Type B pancreatic cell (in vitro differentiated cells): ENCODE measurements at regions not wholly inside any gene's neighbourhood (a gene's known extent, or its start where the extent isn't known, plus 50 kb on each side); places are given as distances from the start of the nearest gene placed in this dataset.
A peak's percentile ranks its signal among the peaks of the same experiment; 100 is the strongest.

Experiments used
- DNase-seq: peaks from one replicate; pipeline ENCODE4 v3.0.0; 2021; ENCODE audit warnings: mixed read lengths; ENCODE audit not compliant: unreplicated experiment; ENCODE audit errors: extremely low spot score
- H3K27ac Mint-ChIP-seq: 2 replicates; pipeline ENCODE4 v1.8.0; 2021; ENCODE audit warnings: mild to moderate bottlenecking, mixed read lengths
- H3K27me3 Mint-ChIP-seq: 2 replicates; pipeline ENCODE4 v1.8.0; 2021; ENCODE audit warnings: mixed read lengths
- H3K36me3 Mint-ChIP-seq: 2 replicates; pipeline ENCODE4 v1.8.0; 2021; ENCODE audit warnings: mixed read lengths
- H3K4me1 Mint-ChIP-seq: one replicate; pipeline ENCODE4 v1.8.0; 2021; ENCODE audit warnings: mixed read lengths; ENCODE audit not compliant: unreplicated experiment
- H3K4me3 Mint-ChIP-seq: 2 replicates; pipeline ENCODE4 v1.8.0; 2021; ENCODE audit warnings: mild to moderate bottlenecking, mixed read lengths
- H3K9me3 Mint-ChIP-seq: 2 replicates; pipeline ENCODE4 v1.8.0; 2021; ENCODE audit warnings: mixed read lengths
- CTCF ChIP-seq: fragments of 200-600 bp; sonication (generic); conservative IDR thresholded peaks from 2 replicates; pipeline ENCODE4 v1.5.0; 2021; ENCODE audit warnings: antibody characterized with exemption, mild to moderate bottlenecking

GRCh38 chr9:79470954-79471353 is 100.8 kb upstream of the TLE4 start:
- no peak overlapping the region for H3K27ac Mint-ChIP-seq
- H3K36me3 Mint-ChIP-seq = no peaks in the 10 kb centered on the region
- peaks cover 15% of the 10 kb centered on the region for H3K27me3 Mint-ChIP-seq
- no peak overlapping the region for H3K4me3 Mint-ChIP-seq
- no peaks in the 10 kb centered on the region for H3K9me3 Mint-ChIP-seq
- TF ChIP-seq CTCF = no peak
- H3K4me1 Mint-ChIP-seq = peaks cover 15% of the 10 kb centered on the region
- no peak for DNase-seq

GRCh38 chr9:79471580-79472543 is 99.9 kb upstream of the TLE4 start:
- no peaks in the 10 kb centered on the region for H3K9me3 Mint-ChIP-seq
- no peak for TF ChIP-seq CTCF

GRCh38 chr9:79473704-79474103 is 98.1 kb upstream of the TLE4 start:
- no peak overlapping the region for H3K4me3 Mint-ChIP-seq
- no peak for TF ChIP-seq CTCF
- no peaks in the 10 kb centered on the region for H3K36me3 Mint-ChIP-seq
- no peaks in the 10 kb centered on the region for H3K9me3 Mint-ChIP-seq
- H3K27ac Mint-ChIP-seq = no peak overlapping the region
- no peak for DNase-seq
- H3K4me1 Mint-ChIP-seq = peaks cover 25% of the 10 kb centered on the region
- H3K27me3 Mint-ChIP-seq = peaks cover 22% of the 10 kb centered on the region

More at GRCh38 chr9:79471580-79472543, 99.9 kb upstream of the TLE4 start:
- peaks cover 15% of the 10 kb centered on the region for H3K27me3 Mint-ChIP-seq
- no peak overlapping the region for H3K27ac Mint-ChIP-seq
- no peak for DNase-seq
- H3K36me3 Mint-ChIP-seq = no peaks in the 10 kb centered on the region
- peaks cover 15% of the 10 kb centered on the region for H3K4me1 Mint-ChIP-seq
- H3K4me3 Mint-ChIP-seq = no peak overlapping the region

GRCh38 chr9:79477241-79477840 is 94.4 kb upstream of the TLE4 start:
- DNase-seq = no peak
- Mint-ChIP-seq H3K9me3 (no peaks in the 10 kb centered on the region), H3K4me3 (no peak overlapping the region), H3K36me3 (no peaks in the 10 kb centered on the region), H3K27me3 (peaks cover 19% of the 10 kb centered on the region), H3K27ac (no peak overlapping the region), H3K4me1 (peaks cover 23% of the 10 kb centered on the region)
- no peak for TF ChIP-seq CTCF

- Mint-ChIP-seq H3K36me3 (no peaks in the 10 kb centered on the region), H3K27ac (no peak overlapping the region), H3K4me1 (peaks cover 23% of the 10 kb centered on the region), H3K9me3 (no peaks in the 10 kb centered on the region), H3K4me3 (no peak overlapping the region), H3K27me3 (peaks cover 12% of the 10 kb centered on the region)
- TF ChIP-seq CTCF = peak; percentile 66
- no peak for DNase-seq
These were observed 93.6 kb upstream of the TLE4 start for GRCh38 chr9:79477955-79478771.
